ENCODE measurements at regions not wholly inside any gene's neighbourhood (a gene's known extent, or its start where the extent isn't known, plus 50 kb on each side); places are given as distances from the start of the nearest gene placed in this dataset.

DNA sequence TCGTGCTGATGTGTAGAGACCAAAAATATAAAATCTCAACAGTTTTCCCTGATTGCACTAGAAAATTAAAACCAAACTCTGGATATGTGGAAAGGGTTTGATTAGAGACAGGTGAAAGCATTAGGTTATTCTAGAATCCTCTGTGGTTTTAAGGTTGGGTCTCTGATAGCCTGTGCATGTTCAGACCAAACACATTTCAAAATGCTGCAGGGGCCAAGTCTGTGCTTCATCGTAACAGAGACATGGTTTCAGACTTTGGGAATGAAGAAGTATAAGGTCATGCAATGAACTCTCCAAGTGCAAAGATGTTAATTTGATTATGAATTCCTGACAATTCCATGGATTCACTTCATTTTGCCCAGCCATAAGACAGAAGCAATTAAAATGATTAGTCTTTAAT lies 261.0 kb upstream of the KCNJ16 start:
- H3K27me3 Mint-ChIP-seq = no peaks in the 10 kb centered on the region

DNA sequence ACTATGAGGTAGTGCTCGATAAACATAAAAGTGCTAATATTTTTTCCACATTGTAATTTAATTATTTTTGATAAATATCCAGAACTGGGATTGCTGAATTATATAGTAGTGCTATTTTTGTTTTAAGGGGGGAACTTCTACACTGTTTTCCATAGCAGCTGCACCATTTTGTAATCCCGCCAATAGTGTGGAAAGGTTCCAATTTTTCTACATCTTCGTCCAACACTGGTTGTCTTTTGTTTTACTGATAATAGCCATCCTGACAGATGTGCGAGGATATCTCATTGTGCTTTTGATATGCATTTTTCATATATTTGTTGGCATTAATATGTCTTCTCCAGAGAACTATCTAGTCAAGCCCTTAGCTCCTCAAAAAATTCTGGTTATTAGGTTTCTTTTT lies 259.6 kb upstream of the KCNJ16 start:
- Mint-ChIP-seq H3K4me1 (no peaks in the 10 kb centered on the region), H3K27me3 (no peaks in the 10 kb centered on the region), H3K9me3 (no peaks in the 10 kb centered on the region), H3K4me3 (no peak overlapping the region), H3K27ac (no peak overlapping the region), H3K36me3 (no peaks in the 10 kb centered on the region)
- no peak for ATAC-seq (ENCODE audit: low read depth in 2 of 2)
- no peak for DNase-seq

More for the DNA sequence above, 261.0 kb upstream of the KCNJ16 start:
- ATAC-seq (ENCODE audit: low read depth in 2 of 2) (no peak), DNase-seq (no peak)
- no peaks in the 10 kb centered on the region for H3K36me3 Mint-ChIP-seq
- no peaks in the 10 kb centered on the region for H3K4me1 Mint-ChIP-seq
- no peak overlapping the region for H3K4me3 Mint-ChIP-seq
- no peak overlapping the region for H3K27ac Mint-ChIP-seq
- no peaks in the 10 kb centered on the region for H3K9me3 Mint-ChIP-seq

DNA sequence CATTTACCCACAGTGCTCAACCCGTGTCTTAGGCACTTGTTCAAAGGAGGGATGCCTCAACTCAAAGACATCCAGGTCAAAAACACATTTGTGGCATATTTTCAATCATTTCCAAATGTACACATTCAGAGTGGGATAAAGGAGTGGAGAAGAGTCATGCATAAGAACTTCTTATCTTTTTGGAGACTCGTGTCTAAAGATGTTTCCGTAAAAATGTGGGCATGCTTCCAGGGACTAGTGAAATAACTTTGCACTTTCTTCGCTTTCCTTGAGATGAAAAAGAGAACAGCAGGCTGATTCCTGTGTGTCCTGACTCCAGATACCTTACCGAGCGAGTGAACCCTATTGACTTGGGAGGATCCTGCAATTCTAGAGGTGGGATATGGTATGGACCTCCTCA lies 256.6 kb upstream of the KCNJ16 start:
- no peaks in the 10 kb centered on the region for H3K36me3 Mint-ChIP-seq
- no peaks in the 10 kb centered on the region for H3K9me3 Mint-ChIP-seq
- no peaks in the 10 kb centered on the region for H3K27me3 Mint-ChIP-seq
- ATAC-seq (ENCODE audit: low read depth in 2 of 2) (no peak), DNase-seq (no peak)
- H3K27ac Mint-ChIP-seq = no peak overlapping the region
- H3K4me1 Mint-ChIP-seq = no peaks in the 10 kb centered on the region
- H3K4me3 Mint-ChIP-seq = no peak overlapping the region

DNA sequence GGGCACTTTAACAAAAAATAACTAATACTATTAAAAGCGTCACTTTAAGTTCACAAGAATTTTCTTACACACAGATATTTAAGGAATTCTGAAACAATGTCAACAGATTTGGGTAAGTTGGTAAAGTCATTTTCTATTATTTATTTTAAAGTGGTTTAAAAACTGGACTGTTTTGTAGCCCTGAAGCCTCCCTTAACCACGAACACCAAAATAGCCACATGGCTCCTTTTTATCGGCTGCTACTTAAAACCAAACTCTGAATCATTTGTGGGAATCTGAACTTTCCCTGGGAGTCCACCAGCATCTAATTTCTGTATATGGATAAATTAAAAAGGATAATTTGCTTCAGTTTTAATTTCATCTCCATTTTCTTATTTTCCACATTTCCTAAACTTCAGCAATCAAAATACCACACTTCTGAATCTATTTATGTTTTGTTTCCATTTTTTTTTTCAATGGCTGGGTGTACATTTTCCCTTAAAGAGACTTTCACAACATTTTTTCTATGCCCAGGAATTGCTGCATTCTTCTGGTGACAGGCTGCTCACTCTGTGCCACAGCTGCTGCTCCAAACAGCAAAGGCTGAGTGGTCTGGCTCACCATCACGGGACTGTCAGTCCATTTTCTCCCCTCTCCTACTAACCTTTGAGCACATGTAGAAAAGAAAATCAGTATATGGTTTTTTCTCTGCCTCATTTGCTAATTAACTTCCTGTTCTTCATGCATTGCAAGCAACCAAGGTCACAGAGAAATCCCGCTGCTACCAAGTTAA lies 255.5 kb upstream of the KCNJ16 start:
- H3K4me3 Mint-ChIP-seq = no peak overlapping the region
- H3K27ac Mint-ChIP-seq = no peak overlapping the region
- no peaks in the 10 kb centered on the region for H3K27me3 Mint-ChIP-seq
- H3K4me1 Mint-ChIP-seq = no peaks in the 10 kb centered on the region
- DNase-seq (no peak), ATAC-seq (ENCODE audit: low read depth in 2 of 2) (no peak)
- H3K36me3 Mint-ChIP-seq = no peaks in the 10 kb centered on the region
- peaks cover 0 to 5% (median 0%) of the 10 kb centered on the region in 7 donors for H3K9me3 Mint-ChIP-seq

DNA sequence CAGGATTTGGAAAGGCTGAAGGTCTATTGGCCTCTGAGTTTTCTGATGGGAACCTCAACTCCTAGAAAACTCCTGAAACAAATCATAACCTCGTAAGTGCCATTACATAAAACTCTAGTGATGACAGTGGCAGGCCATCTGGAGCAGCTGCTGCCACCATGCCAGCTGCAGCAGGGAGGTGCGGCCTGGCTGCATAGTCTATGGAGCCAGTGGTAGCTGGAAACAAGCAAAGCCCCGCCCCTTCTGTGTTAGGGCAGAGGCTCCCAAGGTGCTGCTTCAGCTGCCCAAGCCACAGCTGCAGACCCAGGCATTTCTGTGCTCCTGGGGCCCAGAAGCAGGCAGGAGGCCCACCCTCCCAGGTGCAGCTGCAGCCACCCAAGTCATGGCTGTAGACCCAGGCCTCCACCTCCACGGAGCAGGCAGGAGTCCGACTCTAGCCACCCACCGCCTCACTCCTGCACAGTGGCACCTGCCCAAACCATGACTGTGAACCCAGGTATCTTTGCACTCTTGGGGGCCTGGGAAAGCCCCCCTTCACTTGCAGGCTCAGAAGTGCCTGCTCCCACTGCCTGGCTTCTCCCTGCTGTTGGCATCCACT lies 254.1 kb upstream of the KCNJ16 start:
- Mint-ChIP-seq H3K36me3 (no peaks in the 10 kb centered on the region), H3K27ac (no peak overlapping the region), H3K4me1 (no peaks in the 10 kb centered on the region), H3K9me3 (peaks cover 0 to 10% (median 0%) of the 10 kb centered on the region in 7 donors), H3K4me3 (no peak overlapping the region), H3K27me3 (no peaks in the 10 kb centered on the region)
- no peak for DNase-seq
- no peak for ATAC-seq (ENCODE audit: low read depth in 2 of 2)

DNA sequence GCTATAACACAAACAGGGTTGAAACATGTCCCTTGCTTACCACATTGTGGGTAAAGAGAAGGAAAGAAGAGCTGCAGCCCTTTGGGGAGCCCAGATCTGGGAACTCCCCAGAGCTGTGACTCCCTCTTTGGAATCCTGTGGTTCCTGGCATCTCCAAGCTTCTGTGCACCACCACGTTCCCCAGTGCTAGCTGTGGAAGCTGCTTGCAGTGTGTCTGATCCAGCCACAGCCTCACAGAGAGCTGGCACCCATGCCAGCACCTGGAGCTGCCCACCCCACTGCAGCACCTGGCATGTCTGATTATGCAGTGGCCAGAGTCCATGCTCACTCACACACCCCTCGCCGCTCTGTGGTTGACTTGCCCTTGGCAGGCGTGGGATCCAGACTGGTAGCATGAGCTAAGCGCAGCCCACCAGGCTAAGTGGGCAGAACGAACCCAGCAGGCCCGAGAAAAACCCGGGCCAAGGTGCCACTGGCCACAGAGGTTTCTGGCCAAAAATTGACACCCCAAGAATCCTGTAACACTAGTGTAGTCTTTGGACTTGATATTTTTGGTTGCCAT lies 252.6 kb upstream of the KCNJ16 start:
- ATAC-seq (ENCODE audit: low read depth in 2 of 2) = no peak

DNA sequence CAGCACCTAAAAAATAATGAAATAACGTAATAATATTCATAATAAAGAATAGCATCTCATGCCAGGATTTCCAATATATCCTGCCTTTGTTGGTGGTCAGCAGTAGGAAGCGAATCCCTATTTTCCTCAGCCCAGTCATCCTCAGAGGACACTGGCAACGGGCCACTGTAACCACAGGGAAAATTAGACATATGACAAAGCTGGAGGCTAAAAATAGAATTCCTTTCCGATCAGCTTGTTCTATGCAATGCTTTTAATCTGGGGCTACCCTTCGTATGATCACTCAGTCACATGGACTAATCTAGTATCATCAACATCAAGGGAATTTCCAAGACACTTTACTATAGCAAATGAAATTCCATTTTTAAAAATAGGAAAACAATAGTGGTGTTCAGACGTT lies 246.9 kb upstream of the KCNJ16 start:
- no peaks in the 10 kb centered on the region for H3K36me3 Mint-ChIP-seq
- H3K4me3 Mint-ChIP-seq = no peak overlapping the region
- ATAC-seq (ENCODE audit: low read depth in 2 of 2) (no peak), DNase-seq (no peak)
- H3K9me3 Mint-ChIP-seq = peaks cover 0 to 18% (median 3%) of the 10 kb centered on the region in 7 donors
- H3K27me3 Mint-ChIP-seq = no peaks in the 10 kb centered on the region
- no peaks in the 10 kb centered on the region for H3K4me1 Mint-ChIP-seq
- H3K27ac Mint-ChIP-seq = no peak overlapping the region

More for the DNA sequence above, 252.6 kb upstream of the KCNJ16 start:
- H3K27ac Mint-ChIP-seq = no peak overlapping the region
- H3K9me3 Mint-ChIP-seq = peaks cover 0 to 18% (median 3%) of the 10 kb centered on the region in 7 donors
- no peak overlapping the region for H3K4me3 Mint-ChIP-seq
- DNase-seq = no peak
- no peaks in the 10 kb centered on the region for H3K4me1 Mint-ChIP-seq
- no peaks in the 10 kb centered on the region for H3K27me3 Mint-ChIP-seq
- no peaks in the 10 kb centered on the region for H3K36me3 Mint-ChIP-seq

DNA sequence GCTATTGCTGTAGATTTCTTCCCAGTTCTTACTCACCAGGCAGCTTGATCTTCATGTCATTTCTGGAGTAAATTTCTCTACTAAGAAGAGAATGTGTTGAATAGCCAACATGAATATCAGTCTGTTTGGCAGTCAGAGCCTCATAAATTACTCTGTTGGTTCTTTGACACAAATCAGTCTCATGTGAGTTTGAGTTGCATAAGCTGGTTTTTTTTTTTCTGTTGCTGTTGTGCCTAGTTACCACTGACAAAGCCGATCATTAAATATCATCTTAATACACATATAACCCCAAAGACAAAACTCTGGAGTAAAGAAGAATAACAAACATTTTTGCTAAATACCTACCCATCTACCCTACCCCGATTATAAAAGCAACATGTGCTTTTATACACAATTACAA lies 240.5 kb upstream of the KCNJ16 start:
- H3K9me3 Mint-ChIP-seq = peaks cover 0 to 11% (median 2%) of the 10 kb centered on the region in 7 donors

DNA sequence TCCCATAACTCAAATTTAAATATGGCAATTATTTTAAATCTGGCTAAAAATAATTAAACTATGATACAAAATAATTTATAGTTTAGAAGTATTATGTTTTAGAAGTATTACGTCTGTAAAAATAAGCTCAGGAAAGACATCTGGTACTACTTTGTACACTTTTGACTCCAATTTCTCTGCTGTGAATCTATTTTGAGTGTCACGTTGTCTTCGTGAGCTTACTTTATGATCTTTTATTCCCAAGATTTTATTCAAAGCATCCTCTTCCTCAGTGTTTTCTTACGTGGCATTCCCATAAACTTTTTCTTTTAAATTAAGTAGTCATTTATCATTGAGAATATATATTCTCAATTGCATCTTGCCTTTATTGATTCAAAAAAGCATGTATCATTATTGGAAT lies 223.3 kb upstream of the KCNJ16 start:
- Mint-ChIP-seq H3K9me3 (peaks cover 0 to 10% (median 2%) of the 10 kb centered on the region in 7 donors), H3K27ac (no peak overlapping the region), H3K27me3 (no peaks in the 10 kb centered on the region), H3K4me3 (no peak overlapping the region), H3K4me1 (no peaks in the 10 kb centered on the region), H3K36me3 (no peaks in the 10 kb centered on the region)
- DNase-seq (no peak), ATAC-seq (ENCODE audit: low read depth in 2 of 2) (no peak)

More for the DNA sequence above, 240.5 kb upstream of the KCNJ16 start:
- Mint-ChIP-seq H3K27ac (no peak overlapping the region), H3K4me1 (no peaks in the 10 kb centered on the region), H3K27me3 (no peaks in the 10 kb centered on the region), H3K36me3 (no peaks in the 10 kb centered on the region), H3K4me3 (no peak overlapping the region)
- ATAC-seq (ENCODE audit: low read depth in 2 of 2) (no peak), DNase-seq (no peak)

DNA sequence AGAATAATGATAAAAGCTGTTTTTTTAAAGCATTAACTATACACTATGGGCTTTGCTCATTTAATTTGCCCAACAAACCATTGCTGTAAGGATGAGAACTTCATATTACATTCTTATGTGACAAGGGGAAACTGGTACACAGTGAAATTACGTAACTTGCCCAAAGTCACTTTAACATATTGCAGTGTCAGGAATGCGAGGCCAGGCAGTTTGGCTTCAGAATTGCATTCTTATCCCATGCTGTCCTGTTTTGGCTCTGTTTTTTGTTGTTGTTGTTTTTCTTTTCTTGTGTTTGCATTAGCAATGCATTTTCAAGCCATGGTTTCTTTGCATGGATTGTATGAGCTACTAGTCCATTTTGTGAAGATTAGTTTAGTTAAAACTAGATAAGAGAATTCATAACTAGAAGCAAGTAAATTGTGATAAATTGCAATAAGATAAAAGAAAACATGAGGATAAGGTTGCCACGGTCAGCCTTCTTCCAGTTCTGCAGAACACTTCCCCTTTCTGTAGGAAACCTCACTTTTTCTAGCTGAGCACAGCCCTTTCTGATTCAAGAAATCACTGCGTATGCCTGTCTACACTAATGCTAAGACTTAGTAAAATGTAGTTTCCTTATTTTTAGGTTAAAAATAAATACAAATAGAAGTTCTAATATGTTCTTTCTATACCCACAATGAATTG lies 221.3 kb upstream of the KCNJ16 start:
- H3K27me3 Mint-ChIP-seq = no peaks in the 10 kb centered on the region
- H3K4me3 Mint-ChIP-seq = no peak overlapping the region
- no peak for DNase-seq
- no peak for ATAC-seq (ENCODE audit: low read depth in 2 of 2)
- no peak overlapping the region for H3K27ac Mint-ChIP-seq
- peaks cover 0 to 5% of the 10 kb centered on the region in 2 donors for H3K36me3 Mint-ChIP-seq
- H3K4me1 Mint-ChIP-seq = no peaks in the 10 kb centered on the region
- peaks cover 4 to 22% (median 7%) of the 10 kb centered on the region in 7 donors for H3K9me3 Mint-ChIP-seq

DNA sequence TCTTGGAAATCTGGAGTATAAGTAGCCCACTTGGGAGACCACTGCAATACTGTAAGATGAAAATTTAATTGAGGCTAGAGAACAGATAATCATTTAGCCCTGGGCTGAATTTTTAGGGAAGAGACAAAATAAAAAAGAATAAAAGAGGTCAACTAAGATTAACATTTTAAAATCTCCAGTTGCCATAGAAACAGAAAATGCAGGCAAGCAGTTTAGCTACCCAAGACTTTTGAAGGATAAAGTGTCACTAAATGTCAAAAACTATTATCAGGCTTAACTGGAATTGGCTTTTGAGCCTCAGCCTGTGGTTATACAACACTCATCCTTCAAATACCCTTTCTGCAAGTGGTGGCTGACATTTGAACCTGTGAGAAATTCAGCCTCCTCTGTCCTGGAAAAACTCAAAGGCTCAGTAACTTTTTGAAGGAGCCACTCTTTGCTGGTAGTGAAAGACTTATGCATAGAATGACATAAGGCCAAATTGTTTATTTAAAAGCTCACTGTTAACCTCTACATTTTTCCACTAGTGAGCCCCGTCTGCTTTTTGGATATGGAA lies 220.7 kb upstream of the KCNJ16 start:
- no peak for ATAC-seq (ENCODE audit: low read depth in 2 of 2)
- Mint-ChIP-seq H3K4me1 (no peaks in the 10 kb centered on the region), H3K4me3 (no peak overlapping the region), H3K36me3 (peaks cover 0 to 8% of the 10 kb centered on the region in 2 donors), H3K27me3 (no peaks in the 10 kb centered on the region), H3K9me3 (peaks cover 8 to 26% (median 10%) of the 10 kb centered on the region in 7 donors), H3K27ac (no peak overlapping the region)
- no peak for DNase-seq

DNA sequence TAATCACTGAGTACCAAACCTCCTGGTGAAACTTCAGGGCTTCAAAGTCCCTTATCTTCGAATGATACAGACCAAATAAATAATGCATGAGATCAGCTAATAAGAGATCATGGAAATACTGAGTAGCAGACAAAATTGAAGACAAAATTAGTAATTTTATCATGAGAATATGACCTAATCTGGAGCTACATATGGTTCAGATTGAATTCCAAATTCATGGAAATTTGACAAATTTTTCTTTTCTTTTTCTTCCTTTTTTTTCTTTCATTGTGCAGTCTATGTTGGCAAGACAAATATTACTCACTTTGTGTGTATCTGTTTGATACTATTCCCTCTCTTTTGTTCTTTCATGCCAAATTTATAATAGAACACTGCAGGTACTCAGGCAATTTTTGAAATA lies 218.1 kb upstream of the KCNJ16 start:
- H3K27me3 Mint-ChIP-seq = no peaks in the 10 kb centered on the region
- ATAC-seq (ENCODE audit: low read depth in 2 of 2) = no peak

DNA sequence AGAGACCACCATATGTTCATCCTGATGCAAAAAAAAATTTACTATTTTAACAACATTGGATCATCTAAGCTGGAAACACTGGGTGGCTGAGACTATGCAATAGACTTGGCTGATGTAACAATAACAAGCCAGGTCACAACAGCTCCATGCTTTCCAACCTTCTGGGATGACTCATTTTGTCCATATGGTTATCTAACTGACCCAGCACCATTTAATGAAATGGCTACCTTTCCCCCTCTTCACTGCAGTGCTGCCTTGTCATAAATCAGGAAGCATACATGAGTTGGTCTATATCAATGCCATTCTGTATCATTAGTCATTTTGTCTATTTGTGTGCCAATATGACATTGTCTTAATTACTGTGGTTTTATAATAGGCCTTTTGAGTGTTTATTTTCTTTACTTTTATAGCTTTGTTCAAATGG lies 217.6 kb upstream of the KCNJ16 start:
- Mint-ChIP-seq H3K4me1 (no peaks in the 10 kb centered on the region), H3K4me3 (no peak overlapping the region), H3K9me3 (peaks cover 8 to 33% (median 14%) of the 10 kb centered on the region in 7 donors), H3K27me3 (no peaks in the 10 kb centered on the region), H3K36me3 (peaks cover 0 to 8% of the 10 kb centered on the region in 2 donors), H3K27ac (no peak overlapping the region)
- DNase-seq (no peak), ATAC-seq (ENCODE audit: low read depth in 2 of 2) (no peak)

More for the DNA sequence above, 218.1 kb upstream of the KCNJ16 start:
- no peaks in the 10 kb centered on the region for H3K4me1 Mint-ChIP-seq
- H3K4me3 Mint-ChIP-seq = no peak overlapping the region
- peaks cover 8 to 33% (median 14%) of the 10 kb centered on the region in 7 donors for H3K9me3 Mint-ChIP-seq
- no peak for DNase-seq
- H3K36me3 Mint-ChIP-seq = peaks cover 0 to 8% of the 10 kb centered on the region in 2 donors
- no peak overlapping the region for H3K27ac Mint-ChIP-seq

All from naive B cell (primary cell).